ENCODE measurements at regions not wholly inside any gene's neighbourhood (a gene's known extent, or its start where the extent isn't known, plus 50 kb on each side); places are given as distances from the start of the nearest gene placed in this dataset.

GRCh38 chr11:116387641-116388040, 385.1 kb downstream of the BUD13 start:
- Mint-ChIP-seq H3K4me1 (ENCODE audit: low read depth, unreplicated experiment) (peaks cover 6% of the 10 kb centered on the region), H3K36me3 (ENCODE audit: unreplicated experiment) (peaks cover 1% of the 10 kb centered on the region), H3K4me3 (ENCODE audit: unreplicated experiment) (no peak overlapping the region), H3K27me3 (ENCODE audit: unreplicated experiment) (peaks cover 4% of the 10 kb centered on the region), H3K9me3 (ENCODE audit: unreplicated experiment) (peaks cover 2% of the 10 kb centered on the region), H3K27ac (ENCODE audit: unreplicated experiment) (no peak overlapping the region)
- no peak for DNase-seq
- TF ChIP-seq, protein P1, sequence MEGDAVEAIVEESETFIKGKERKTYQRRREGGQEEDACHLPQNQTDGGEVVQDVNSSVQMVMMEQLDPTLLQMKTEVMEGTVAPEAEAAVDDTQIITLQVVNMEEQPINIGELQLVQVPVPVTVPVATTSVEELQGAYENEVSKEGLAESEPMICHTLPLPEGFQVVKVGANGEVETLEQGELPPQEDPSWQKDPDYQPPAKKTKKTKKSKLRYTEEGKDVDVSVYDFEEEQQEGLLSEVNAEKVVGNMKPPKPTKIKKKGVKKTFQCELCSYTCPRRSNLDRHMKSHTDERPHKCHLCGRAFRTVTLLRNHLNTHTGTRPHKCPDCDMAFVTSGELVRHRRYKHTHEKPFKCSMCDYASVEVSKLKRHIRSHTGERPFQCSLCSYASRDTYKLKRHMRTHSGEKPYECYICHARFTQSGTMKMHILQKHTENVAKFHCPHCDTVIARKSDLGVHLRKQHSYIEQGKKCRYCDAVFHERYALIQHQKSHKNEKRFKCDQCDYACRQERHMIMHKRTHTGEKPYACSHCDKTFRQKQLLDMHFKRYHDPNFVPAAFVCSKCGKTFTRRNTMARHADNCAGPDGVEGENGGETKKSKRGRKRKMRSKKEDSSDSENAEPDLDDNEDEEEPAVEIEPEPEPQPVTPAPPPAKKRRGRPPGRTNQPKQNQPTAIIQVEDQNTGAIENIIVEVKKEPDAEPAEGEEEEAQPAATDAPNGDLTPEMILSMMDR (IDR thresholded peaks at IDR 0.05; ENCODE audit: partially characterized antibody, unreplicated experiment): no peak

- TF ChIP-seq, protein P1 (IDR thresholded peaks at IDR 0.05; ENCODE audit: partially characterized antibody, unreplicated experiment): no peak
- Mint-ChIP-seq H3K4me3 (ENCODE audit: unreplicated experiment) (no peak overlapping the region), H3K9me3 (ENCODE audit: unreplicated experiment) (peaks cover 2% of the 10 kb centered on the region), H3K4me1 (ENCODE audit: low read depth, unreplicated experiment) (peaks cover 9% of the 10 kb centered on the region), H3K27ac (ENCODE audit: unreplicated experiment) (no peak overlapping the region), H3K36me3 (ENCODE audit: unreplicated experiment) (no peaks in the 10 kb centered on the region), H3K27me3 (ENCODE audit: unreplicated experiment) (peaks cover 4% of the 10 kb centered on the region)
- DNase-seq: no peak
These were observed 386.6 kb downstream of the BUD13 start for GRCh38 chr11:116386118-116386699.

- H3K36me3 Mint-ChIP-seq (ENCODE audit: unreplicated experiment): no peaks in the 10 kb centered on the region
- H3K27ac Mint-ChIP-seq (ENCODE audit: unreplicated experiment): peak overlapping the region; percentile 70
- H3K4me3 Mint-ChIP-seq (ENCODE audit: unreplicated experiment): no peak overlapping the region
- TF ChIP-seq, protein P1 (IDR thresholded peaks at IDR 0.05; ENCODE audit: partially characterized antibody, unreplicated experiment): no peak
- H3K4me1 Mint-ChIP-seq (ENCODE audit: low read depth, unreplicated experiment): peaks cover 9% of the 10 kb centered on the region
- H3K9me3 Mint-ChIP-seq (ENCODE audit: unreplicated experiment): peaks cover 2% of the 10 kb centered on the region
- no peak for DNase-seq
- H3K27me3 Mint-ChIP-seq (ENCODE audit: unreplicated experiment): peaks cover 2% of the 10 kb centered on the region
These were observed 387.9 kb downstream of the BUD13 start for GRCh38 chr11:116384876-116385275.

- Mint-ChIP-seq H3K27ac (ENCODE audit: unreplicated experiment) (peak overlapping the region; percentile 70), H3K36me3 (ENCODE audit: unreplicated experiment) (no peaks in the 10 kb centered on the region), H3K9me3 (ENCODE audit: unreplicated experiment) (peaks cover 2% of the 10 kb centered on the region), H3K27me3 (ENCODE audit: unreplicated experiment) (peaks cover 2% of the 10 kb centered on the region), H3K4me3 (ENCODE audit: unreplicated experiment) (no peak overlapping the region), H3K4me1 (ENCODE audit: low read depth, unreplicated experiment) (peaks cover 9% of the 10 kb centered on the region)
- TF ChIP-seq, protein P1 (IDR thresholded peaks at IDR 0.05; ENCODE audit: partially characterized antibody, unreplicated experiment): no peak
- peak; percentile 54 for DNase-seq
These were observed 388.4 kb downstream of the BUD13 start for GRCh38 chr11:116384407-116384806.

GRCh38 chr11:116379185-116379828, 393.5 kb downstream of the BUD13 start:
- Mint-ChIP-seq H3K4me1 (ENCODE audit: low read depth, unreplicated experiment) (peaks cover 10% of the 10 kb centered on the region), H3K27ac (ENCODE audit: unreplicated experiment) (no peak overlapping the region), H3K27me3 (ENCODE audit: unreplicated experiment) (peaks cover 2% of the 10 kb centered on the region), H3K4me3 (ENCODE audit: unreplicated experiment) (no peak overlapping the region), H3K36me3 (ENCODE audit: unreplicated experiment) (no peaks in the 10 kb centered on the region), H3K9me3 (ENCODE audit: unreplicated experiment) (no peaks in the 10 kb centered on the region)
- TF ChIP-seq, protein P1 (IDR thresholded peaks at IDR 0.05; ENCODE audit: partially characterized antibody, unreplicated experiment): no peak
- DNase-seq: no peak
